ENCODE measurements at regions not wholly inside any gene's neighbourhood (a gene's known extent, or its start where the extent isn't known, plus 50 kb on each side); places are given as distances from the start of the nearest gene placed in this dataset.

- no peak for DNase-seq (ENCODE audit: low read depth)
- no peak for TF ChIP-seq CTCF (conservative IDR thresholded peaks at IDR 0.05; ENCODE audit: low read depth, low read length)
- no peak overlapping the region for H3K4me3 ChIP-seq (ENCODE audit: low read depth, low read length)
Measured at GRCh38 chr5:57586649-57587048, 104.0 kb upstream of the ACTBL2 start.

DNA sequence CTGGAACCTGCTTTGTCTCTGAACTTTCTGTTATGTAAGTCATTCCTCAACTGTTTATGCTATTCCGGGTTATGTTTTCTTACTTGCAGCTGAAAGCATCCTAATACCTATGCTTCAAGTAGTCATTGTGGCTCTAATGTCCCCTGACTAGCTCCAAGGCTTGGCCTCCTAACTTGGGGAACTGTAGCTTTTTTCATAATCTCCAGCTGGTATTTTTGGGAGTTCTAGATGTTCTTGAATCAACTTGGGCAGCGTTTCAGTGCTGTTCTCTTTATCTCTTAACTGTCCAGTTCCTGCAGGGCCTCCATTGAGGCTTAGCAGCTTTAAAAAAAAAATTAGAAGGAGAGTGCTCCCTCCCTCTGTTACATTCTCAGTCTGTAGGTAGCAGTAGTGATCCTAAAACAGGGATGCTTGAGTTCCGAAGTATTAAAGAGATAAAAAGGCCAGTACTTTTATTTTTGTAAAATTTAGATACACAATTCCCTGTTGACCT, 100.0 kb upstream of the ACTBL2 start:
- no peak for TF ChIP-seq CTCF (conservative IDR thresholded peaks at IDR 0.05; ENCODE audit: low read depth, low read length)
- H3K4me3 ChIP-seq (ENCODE audit: low read depth, low read length) = no peak overlapping the region
- DNase-seq (ENCODE audit: low read depth) = no peak

GRCh38 chr5:57581772-57582171, 99.2 kb upstream of the ACTBL2 start:
- no peak for TF ChIP-seq CTCF (conservative IDR thresholded peaks at IDR 0.05; ENCODE audit: low read depth, low read length)
- no peak overlapping the region for H3K4me3 ChIP-seq (ENCODE audit: low read depth, low read length)
- no peak for DNase-seq (ENCODE audit: low read depth)

DNA sequence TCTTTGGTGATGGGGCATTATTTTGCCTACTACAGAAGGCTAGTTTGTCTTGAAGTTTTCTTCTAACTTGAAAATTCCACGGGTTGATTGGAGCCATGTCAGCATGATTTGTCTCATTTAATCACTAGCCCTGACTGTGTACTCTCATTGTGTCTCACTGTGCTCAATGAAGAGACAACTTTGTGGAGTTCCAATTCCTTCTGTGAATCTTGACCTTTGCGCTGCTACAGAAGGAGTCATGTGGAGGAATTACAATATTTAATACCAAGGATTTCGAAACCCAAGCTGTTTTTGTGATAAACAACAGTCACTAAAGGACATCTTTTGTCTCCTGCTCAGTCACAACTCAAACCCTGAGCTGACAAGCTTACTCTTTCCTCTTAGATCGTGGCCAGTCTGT, 98.6 kb upstream of the ACTBL2 start:
- peak; percentile 17 for DNase-seq (ENCODE audit: low read depth)
- no peak for TF ChIP-seq CTCF (conservative IDR thresholded peaks at IDR 0.05; ENCODE audit: low read depth, low read length)
- H3K4me3 ChIP-seq (ENCODE audit: low read depth, low read length) = no peak overlapping the region

GRCh38 chr5:57577432-57578175, 95.0 kb upstream of the ACTBL2 start:
- no peak for DNase-seq (ENCODE audit: low read depth)
- no peak for TF ChIP-seq CTCF (conservative IDR thresholded peaks at IDR 0.05; ENCODE audit: low read depth, low read length)
- H3K4me3 ChIP-seq (ENCODE audit: low read depth, low read length) = no peak overlapping the region

- TF ChIP-seq CTCF (conservative IDR thresholded peaks at IDR 0.05; ENCODE audit: low read depth, low read length) = no peak
- DNase-seq (ENCODE audit: low read depth) = no peak
- H3K4me3 ChIP-seq (ENCODE audit: low read depth, low read length) = no peak overlapping the region
Measured at GRCh38 chr5:57576317-57576716, 93.7 kb upstream of the ACTBL2 start.

- no peak for DNase-seq (ENCODE audit: low read depth)
- no peak for TF ChIP-seq CTCF (conservative IDR thresholded peaks at IDR 0.05; ENCODE audit: low read depth, low read length)
- H3K4me3 ChIP-seq (ENCODE audit: low read depth, low read length) = no peak overlapping the region
Measured at GRCh38 chr5:57575839-57576238, 93.2 kb upstream of the ACTBL2 start.
